ENCODE measurements at regions not wholly inside any gene's neighbourhood (a gene's known extent, or its start where the extent isn't known, plus 50 kb on each side); places are given as distances from the start of the nearest gene placed in this dataset.
"Not testable (repeated sequence)": the region's sequence is repeated elsewhere in the genome, so short reads cannot be mapped to it uniquely, and the experiment has no call there.

DNA sequence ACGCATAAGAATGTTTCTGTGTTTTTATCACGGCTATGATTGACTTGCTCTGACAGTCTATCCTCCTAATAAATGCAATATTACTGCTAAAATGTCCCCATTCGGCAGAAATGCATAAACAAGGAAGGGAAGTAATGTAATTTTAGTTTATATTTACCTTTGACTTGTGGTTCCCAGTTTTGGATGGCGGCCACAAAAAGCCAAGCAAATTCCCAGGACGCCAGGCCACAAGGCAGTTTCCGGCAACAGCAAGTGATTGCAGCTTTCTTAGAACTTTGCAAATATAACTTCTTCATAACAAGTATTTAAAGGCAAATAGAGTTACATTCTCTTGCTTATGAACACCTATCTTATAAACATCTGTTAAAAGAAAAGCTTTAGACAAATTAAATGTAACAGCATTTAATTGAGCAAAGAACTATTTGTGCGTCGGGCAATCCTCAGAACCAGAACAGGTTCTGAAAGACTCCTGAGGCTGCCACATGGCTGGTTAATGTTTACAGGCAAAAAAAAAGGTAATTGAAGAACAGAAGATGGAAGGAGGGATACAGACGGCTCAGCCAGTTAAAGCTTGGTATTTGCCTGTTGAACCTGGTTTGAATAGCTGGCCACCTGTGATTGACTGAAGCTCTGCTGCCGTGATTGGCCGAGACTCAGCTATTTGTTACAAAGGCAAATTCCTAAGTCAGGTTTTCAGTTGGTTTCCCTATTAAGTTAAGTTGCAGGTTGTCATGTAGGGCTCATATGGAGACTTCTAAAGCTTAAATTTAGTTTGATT, 80.8 kb downstream of the C21orf91 start:
- DNase-seq (ENCODE audit: low spot score): no peak
- in situ Hi-C loops (cut with HindIII; ENCODE audit: low sequenced_read_pairs): no loop called here

DNA sequence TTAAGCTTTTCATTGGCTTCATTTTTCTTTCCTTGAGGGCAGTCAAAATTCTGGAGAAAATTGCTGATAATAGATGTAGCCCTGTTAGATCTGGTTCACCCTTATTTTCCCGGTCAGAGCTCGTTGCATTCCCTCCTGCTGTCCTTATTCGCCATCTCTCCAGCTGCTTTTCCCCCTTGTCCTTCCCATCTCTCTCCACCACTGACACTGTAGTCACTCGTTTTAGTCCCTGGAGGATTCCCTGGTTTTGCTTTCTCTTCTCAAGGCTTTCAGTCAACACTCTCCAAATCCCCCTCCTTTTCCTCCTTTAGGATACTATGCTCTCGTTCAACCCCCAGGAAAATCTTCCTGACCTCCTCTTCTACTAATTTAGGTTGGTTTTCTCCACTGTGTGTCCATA, 83.1 kb downstream of the C21orf91 start:
- in situ Hi-C loops (cut with HindIII; ENCODE audit: low sequenced_read_pairs): no loop called here
- no peak for DNase-seq (ENCODE audit: low spot score)

DNA sequence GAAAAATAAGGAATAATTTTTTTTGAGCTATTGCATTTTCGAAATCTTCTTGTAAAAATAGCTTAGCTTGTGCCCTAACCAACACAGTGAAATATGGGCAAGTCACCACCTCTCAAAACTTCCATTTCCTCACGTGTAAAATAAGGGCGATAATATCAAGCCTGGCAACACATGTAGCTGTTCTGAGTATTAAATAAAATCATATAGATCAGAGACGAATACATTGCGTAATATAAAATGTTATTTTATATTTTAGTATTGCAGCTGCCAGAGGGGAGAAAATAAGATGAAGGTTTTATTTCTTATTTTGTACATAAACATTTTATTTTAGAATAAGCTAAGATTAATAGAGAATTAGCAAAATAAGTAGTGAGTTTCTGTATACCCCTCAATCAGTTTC, 85.9 kb downstream of the C21orf91 start:
- no peak for DNase-seq (ENCODE audit: low spot score)
- in situ Hi-C loops (cut with HindIII; ENCODE audit: low sequenced_read_pairs): no loop called here

GRCh38 chr21:17732306-17732705, 86.8 kb downstream of the C21orf91 start:
- in situ Hi-C loops (cut with HindIII; ENCODE audit: low sequenced_read_pairs): no loop called here
- no peak for DNase-seq (ENCODE audit: low spot score)

DNA sequence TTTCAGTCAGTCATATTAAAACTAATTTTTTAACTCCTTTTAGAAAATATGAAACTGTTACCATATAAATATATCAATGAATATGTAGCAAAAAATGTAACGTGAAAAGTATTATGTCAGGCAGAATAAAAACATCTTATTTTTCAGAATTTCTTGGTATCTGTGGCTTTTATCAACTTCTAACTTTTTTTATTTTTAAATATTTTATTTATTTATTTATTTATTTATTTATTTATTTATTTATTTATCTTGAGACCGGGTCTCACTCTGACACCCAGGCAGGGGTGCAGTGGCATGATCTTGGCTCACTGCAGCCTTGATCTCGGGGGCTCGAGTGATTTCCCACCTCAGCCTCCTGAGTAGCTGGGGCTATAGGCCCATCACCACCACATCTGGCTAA, 87.6 kb downstream of the C21orf91 start:
- no peak for DNase-seq (ENCODE audit: low spot score)
- in situ Hi-C loops (cut with HindIII; ENCODE audit: low sequenced_read_pairs): no loop called here

DNA sequence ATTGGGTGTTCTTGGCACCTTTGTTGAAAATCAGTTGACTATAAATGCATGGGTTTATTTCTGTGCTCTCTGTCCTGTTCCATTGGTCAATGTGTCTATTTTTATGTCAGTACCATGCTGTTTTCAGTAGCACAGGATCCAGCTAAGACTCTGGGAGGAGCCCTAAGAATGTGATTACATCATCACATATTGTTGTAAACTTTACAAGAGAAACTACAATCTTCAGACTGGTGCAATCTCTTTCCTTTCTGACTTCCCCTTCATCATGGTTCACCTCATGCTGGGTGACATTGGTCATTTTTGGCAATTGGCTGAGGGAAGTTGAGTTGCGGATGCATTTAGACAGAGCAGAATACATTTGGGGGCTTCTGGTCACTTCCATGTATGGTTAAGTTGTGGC, 88.4 kb downstream of the C21orf91 start:
- no peak for DNase-seq (ENCODE audit: low spot score)
- in situ Hi-C loops (cut with HindIII; ENCODE audit: low sequenced_read_pairs): no loop called here

DNA sequence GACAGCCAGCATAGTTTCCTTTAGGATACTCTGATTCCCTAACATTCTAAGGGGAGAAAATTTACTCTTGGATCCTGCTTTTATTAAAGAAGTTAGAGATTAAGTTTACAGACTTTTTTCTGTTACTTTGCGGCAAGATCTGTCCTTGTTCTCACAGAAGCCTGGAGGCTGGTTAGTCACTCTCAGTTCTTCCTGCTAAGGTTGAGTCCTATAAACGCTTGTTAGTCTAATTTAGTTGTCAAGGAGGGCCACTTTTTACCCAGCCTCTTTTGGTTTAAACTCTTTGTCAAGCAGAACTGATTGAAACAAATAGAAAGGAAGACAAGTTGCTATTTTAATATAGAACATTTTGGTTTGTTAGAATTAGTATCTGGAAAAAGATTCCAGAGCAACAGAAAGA, 89.7 kb downstream of the C21orf91 start:
- in situ Hi-C loops (cut with HindIII; ENCODE audit: low sequenced_read_pairs): no loop called here
- DNase-seq (ENCODE audit: low spot score): no peak

- in situ Hi-C loops (cut with HindIII; ENCODE audit: low sequenced_read_pairs): no loop called here
- DNase-seq (ENCODE audit: low spot score): no peak
Observed at GRCh38 chr21:17727361-17727760, 91.8 kb downstream of the C21orf91 start.

GRCh38 chr21:17726047-17726829, 92.9 kb downstream of the C21orf91 start:
- no peak for DNase-seq (ENCODE audit: low spot score)

GRCh38 chr21:17725339-17725738, 93.8 kb downstream of the C21orf91 start:
- DNase-seq (ENCODE audit: low spot score): no peak
- in situ Hi-C loops (cut with HindIII; ENCODE audit: low sequenced_read_pairs): no loop called here

More at GRCh38 chr21:17726047-17726829, 92.9 kb downstream of the C21orf91 start:
- in situ Hi-C loops (cut with HindIII; ENCODE audit: low sequenced_read_pairs): no loop called here

DNA sequence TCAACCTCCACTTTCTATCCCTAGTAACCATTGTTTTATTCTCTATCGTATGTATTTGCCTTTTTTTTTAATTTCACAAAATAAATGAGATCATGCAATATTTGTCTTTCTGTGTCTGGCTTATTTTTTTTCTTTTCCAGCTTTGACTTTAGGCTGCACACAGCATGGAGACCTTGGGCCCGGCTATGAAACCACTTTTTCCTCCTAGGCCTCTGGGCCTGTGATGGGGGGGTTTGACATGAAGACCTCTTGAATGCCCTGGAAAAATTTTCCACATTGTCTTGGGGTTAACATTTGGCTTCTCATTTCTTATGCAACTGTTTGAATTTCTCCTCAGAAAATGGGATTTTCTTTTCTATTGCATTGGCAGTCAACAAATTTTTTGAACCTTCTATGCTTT, 100.2 kb upstream of the BTG3 start:
- no peak for DNase-seq (ENCODE audit: low spot score)
- in situ Hi-C loops (cut with HindIII; ENCODE audit: low sequenced_read_pairs): no loop called here

- in situ Hi-C loops (cut with HindIII; ENCODE audit: low sequenced_read_pairs): no loop called here
- no peak for DNase-seq (ENCODE audit: low spot score)
Observed at GRCh38 chr21:17711896-17712295, 99.2 kb upstream of the BTG3 start.

DNA sequence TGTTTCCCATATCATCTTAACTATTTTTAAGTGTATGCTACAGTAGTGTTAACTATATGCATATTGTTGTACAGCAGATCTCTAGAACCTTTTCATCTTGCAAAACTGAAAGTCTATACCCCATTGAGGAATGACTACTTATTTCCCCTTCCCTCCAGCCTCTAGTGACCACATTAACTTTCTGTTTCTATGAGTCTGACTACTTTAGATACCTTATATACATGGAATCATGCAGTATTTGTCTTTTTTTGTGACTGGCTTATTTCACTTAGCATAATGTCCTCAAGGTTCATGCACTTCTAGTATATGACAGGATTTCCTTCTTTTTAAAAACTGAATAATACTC, 96.5 kb upstream of the BTG3 start:
- in situ Hi-C loops (cut with HindIII; ENCODE audit: low sequenced_read_pairs): no loop called here
- DNase-seq (ENCODE audit: low spot score): no peak

DNA sequence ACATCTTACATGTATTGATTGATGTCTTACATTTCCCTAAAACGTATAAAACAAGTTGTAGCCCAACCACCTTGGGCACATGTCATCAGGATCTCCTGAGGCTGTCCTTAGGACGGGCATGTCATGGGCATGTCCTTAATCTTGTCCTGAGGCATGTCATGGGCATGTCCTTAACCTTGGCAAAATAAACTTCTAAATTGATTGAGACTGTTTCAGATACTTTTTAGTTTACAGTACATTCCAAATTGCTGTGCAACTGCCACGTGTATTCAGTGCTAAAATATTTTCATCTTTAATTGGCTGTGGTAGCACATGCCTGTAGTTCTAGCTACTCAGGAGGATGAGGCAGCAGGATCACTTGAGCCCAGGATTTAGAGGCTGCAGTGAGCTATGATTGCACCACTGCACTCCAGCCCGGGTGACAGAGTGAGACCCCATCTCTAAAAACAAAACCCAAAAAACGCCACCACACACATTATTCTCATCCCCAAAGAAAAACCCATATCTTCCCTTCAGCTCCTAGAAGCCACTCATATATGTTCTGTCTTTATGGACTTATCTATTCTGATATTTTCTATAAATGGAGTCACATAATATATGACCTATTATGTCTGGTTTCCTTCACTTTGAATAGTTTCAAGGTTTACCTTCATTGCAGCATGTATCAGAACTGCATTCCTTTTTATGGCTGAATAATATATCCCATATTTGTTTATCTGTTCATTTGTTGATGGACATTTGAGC, 96.0 kb upstream of the BTG3 start:
- DNase-seq (ENCODE audit: low spot score): no peak
- in situ Hi-C loops (cut with HindIII; ENCODE audit: low sequenced_read_pairs): no loop called here

DNA sequence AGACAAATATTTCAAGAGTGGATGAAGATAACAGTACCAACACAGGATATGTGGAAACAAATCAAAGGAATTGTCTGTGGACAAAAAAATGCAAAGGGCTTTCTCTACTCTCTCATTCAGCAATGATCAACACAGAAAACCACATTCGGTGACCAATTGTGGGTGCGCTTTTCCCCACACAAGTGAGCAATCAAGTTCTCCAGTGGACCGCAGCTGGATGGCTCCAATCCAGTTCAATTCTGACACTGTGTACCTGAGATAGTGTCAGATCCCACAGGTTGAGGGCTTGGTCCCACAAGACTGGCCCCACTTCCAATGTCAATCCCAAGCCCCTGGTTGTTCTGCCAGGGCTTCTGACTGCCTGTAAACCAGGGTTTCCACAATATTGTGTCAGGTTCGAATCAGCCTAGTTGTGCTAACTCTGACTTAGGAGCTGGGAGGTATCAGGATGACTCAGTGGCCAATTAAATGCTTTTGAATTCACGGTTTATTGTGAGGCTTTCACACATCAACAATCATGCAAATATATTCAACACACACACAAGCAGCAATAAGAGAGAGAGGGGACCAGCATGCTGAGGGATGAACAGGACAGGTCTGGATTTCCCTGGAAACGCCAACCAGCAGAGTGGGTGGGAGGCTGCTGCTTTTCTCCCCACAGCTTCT, 87.0 kb upstream of the BTG3 start:
- in situ Hi-C loops (cut with HindIII; ENCODE audit: low sequenced_read_pairs): no loop called here
- DNase-seq (ENCODE audit: low spot score): no peak

GRCh38 chr21:17697473-17697872, 84.8 kb upstream of the BTG3 start:
- in situ Hi-C loops (cut with HindIII; ENCODE audit: low sequenced_read_pairs): no loop called here
- no peak for DNase-seq (ENCODE audit: low spot score)

GRCh38 chr21:17694416-17694815, 81.7 kb upstream of the BTG3 start:
- in situ Hi-C loops (cut with HindIII; ENCODE audit: low sequenced_read_pairs): not testable (repeated sequence)

GRCh38 chr21:17693801-17694200, 81.1 kb upstream of the BTG3 start:
- in situ Hi-C loops (cut with HindIII; ENCODE audit: low sequenced_read_pairs): no loop called here
- DNase-seq (ENCODE audit: low spot score): no peak

More at GRCh38 chr21:17694416-17694815, 81.7 kb upstream of the BTG3 start:
- DNase-seq (ENCODE audit: low spot score): not testable (repeated sequence)

GRCh38 chr21:17690078-17690494, 77.4 kb upstream of the BTG3 start:
- no peak for DNase-seq (ENCODE audit: low spot score)
- in situ Hi-C loops (cut with HindIII; ENCODE audit: low sequenced_read_pairs): no loop called here

Measured in G401 (cell line).